ENCODE measurements at regions not wholly inside any gene's neighbourhood (a gene's known extent, or its start where the extent isn't known, plus 50 kb on each side); places are given as distances from the start of the nearest gene placed in this dataset.

DNA sequence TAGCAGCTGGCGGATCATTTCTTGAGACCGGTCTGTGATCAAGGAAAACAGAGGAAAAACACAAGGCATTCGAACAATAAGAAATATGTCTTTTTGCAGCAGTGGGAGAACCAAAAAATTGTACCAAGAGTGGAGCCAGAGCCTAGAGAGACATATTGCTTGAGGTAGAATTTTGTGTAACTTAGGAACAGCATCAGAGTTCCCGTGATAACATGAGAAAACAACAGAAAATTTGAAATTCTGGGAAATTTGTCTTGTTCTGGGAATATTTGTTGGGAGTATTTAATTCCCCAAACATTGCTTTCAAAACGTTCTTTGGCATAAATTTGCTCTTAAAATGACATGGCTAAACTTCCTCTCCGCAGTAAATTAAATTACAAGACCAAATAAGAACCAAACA, 267.5 kb downstream of the GPD2 start:
- H3K4me1 Mint-ChIP-seq (ENCODE audit: low read depth) = no peaks in the 10 kb centered on the region
- ATAC-seq = no peak
- ChIA-PET POLR2A (no interaction called here), CTCF (no interaction called here)
- H3K27ac Mint-ChIP-seq = no peak overlapping the region
- DNase-seq = no peak
- H3K4me3 Mint-ChIP-seq = no peak overlapping the region
- H3K9me3 Mint-ChIP-seq (ENCODE audit: insufficient read depth) = no peaks in the 10 kb centered on the region
- H3K36me3 Mint-ChIP-seq (ENCODE audit: low read depth) = no peaks in the 10 kb centered on the region
- H3K27me3 Mint-ChIP-seq (ENCODE audit: low read depth) = no peaks in the 10 kb centered on the region

DNA sequence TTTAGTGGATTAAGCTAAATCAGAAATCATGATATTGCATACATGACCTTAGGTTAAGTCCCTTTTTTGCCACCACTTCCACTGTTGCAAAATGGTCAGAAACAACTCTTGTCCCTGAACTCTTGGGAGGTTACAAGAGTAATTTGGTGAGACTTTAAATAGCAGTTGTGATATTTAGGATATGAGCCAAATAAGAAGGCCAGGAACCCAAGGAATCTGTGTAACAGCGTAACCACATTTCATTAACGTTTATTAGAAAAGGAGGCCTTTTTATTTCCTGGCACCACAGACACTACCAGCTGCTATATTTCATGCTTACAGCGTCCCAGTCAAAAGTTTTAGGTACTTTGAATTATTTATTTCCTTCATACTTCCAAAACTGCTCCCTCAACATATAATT, 268.0 kb downstream of the GPD2 start:
- H3K36me3 Mint-ChIP-seq (ENCODE audit: low read depth) = no peaks in the 10 kb centered on the region
- no peaks in the 10 kb centered on the region for H3K9me3 Mint-ChIP-seq (ENCODE audit: insufficient read depth)
- H3K27me3 Mint-ChIP-seq (ENCODE audit: low read depth) = no peaks in the 10 kb centered on the region
- H3K4me1 Mint-ChIP-seq (ENCODE audit: low read depth) = no peaks in the 10 kb centered on the region
- H3K4me3 Mint-ChIP-seq = no peak overlapping the region
- ChIA-PET CTCF (no interaction called here), POLR2A (no interaction called here)
- DNase-seq = no peak
- no peak overlapping the region for H3K27ac Mint-ChIP-seq
- no peak for ATAC-seq

GRCh38 chr2:156704617-156705016, 268.4 kb downstream of the GPD2 start:
- Mint-ChIP-seq H3K36me3 (ENCODE audit: low read depth) (no peaks in the 10 kb centered on the region), H3K27ac (no peak overlapping the region), H3K4me1 (ENCODE audit: low read depth) (no peaks in the 10 kb centered on the region), H3K9me3 (ENCODE audit: insufficient read depth) (no peaks in the 10 kb centered on the region), H3K27me3 (ENCODE audit: low read depth) (no peaks in the 10 kb centered on the region), H3K4me3 (no peak overlapping the region)
- DNase-seq (no peak), ATAC-seq (no peak)
- CTCF ChIA-PET = no interaction called here
- POLR2A ChIA-PET = no interaction called here

DNA sequence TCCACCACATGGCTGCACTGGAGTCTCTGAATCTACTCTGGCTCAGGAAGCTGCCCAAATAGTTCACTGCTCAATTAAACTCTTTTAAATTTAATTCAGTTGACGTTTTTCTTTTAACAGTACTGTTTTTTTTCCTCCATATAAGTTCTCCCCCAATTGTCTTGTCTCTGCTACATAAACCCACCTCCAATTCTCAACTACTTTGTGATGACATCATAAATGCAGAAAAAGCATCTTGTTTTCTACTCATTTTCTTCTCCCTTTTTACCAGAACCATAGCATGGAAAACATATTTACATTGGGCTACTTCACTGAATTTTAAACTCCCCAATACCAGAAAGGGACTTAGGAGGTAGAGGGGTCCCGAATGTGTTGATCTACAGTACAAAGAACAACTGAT, 270.4 kb downstream of the GPD2 start:
- CTCF ChIA-PET = no interaction called here
- Mint-ChIP-seq H3K4me1 (ENCODE audit: low read depth) (no peaks in the 10 kb centered on the region), H3K27ac (no peak overlapping the region), H3K27me3 (ENCODE audit: low read depth) (no peaks in the 10 kb centered on the region), H3K9me3 (ENCODE audit: insufficient read depth) (no peaks in the 10 kb centered on the region), H3K4me3 (no peak overlapping the region), H3K36me3 (ENCODE audit: low read depth) (no peaks in the 10 kb centered on the region)
- POLR2A ChIA-PET = no interaction called here
- ATAC-seq (no peak), DNase-seq (no peak)

- Mint-ChIP-seq H3K4me1 (ENCODE audit: low read depth) (no peaks in the 10 kb centered on the region), H3K36me3 (ENCODE audit: low read depth) (no peaks in the 10 kb centered on the region), H3K27ac (no peak overlapping the region), H3K27me3 (ENCODE audit: low read depth) (no peaks in the 10 kb centered on the region), H3K9me3 (ENCODE audit: insufficient read depth) (no peaks in the 10 kb centered on the region), H3K4me3 (no peak overlapping the region)
- no peak for DNase-seq
- ChIA-PET POLR2A (no interaction called here), CTCF (no interaction called here)
- ATAC-seq = no peak
Measured at GRCh38 chr2:156708051-156708450, 271.9 kb downstream of the GPD2 start.

DNA sequence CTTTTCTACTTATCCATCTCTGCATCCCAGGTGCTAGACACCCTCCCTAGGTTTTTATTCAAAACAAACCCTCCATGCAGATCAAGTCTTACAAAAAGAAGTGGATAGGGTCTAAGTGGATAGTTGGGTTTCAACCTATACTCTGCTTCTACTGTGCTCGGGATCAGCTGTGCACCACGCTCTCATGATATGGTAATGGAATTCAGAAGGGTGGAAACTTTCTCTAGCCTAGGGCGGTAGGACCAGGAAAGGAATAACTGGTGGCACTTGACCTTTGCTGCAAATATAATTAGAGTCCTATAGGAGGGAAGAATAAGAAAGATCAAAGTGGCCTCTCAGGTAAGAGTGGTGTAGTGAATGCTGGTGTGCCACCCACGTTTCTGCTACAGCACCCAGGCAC, 272.9 kb downstream of the GPD2 start:
- no peaks in the 10 kb centered on the region for H3K36me3 Mint-ChIP-seq (ENCODE audit: low read depth)
- no peaks in the 10 kb centered on the region for H3K9me3 Mint-ChIP-seq (ENCODE audit: insufficient read depth)
- H3K27ac Mint-ChIP-seq = no peak overlapping the region
- no peaks in the 10 kb centered on the region for H3K4me1 Mint-ChIP-seq (ENCODE audit: low read depth)
- DNase-seq = no peak
- no peak for ATAC-seq
- CTCF ChIA-PET = no interaction called here
- no peaks in the 10 kb centered on the region for H3K27me3 Mint-ChIP-seq (ENCODE audit: low read depth)
- POLR2A ChIA-PET = no interaction called here
- no peak overlapping the region for H3K4me3 Mint-ChIP-seq

GRCh38 chr2:156719036-156719435, 282.9 kb downstream of the GPD2 start:
- Mint-ChIP-seq H3K36me3 (ENCODE audit: low read depth) (no peaks in the 10 kb centered on the region), H3K27me3 (ENCODE audit: low read depth) (no peaks in the 10 kb centered on the region), H3K9me3 (ENCODE audit: insufficient read depth) (no peaks in the 10 kb centered on the region), H3K4me1 (ENCODE audit: low read depth) (no peaks in the 10 kb centered on the region), H3K27ac (no peak overlapping the region), H3K4me3 (no peak overlapping the region)
- DNase-seq (no peak), ATAC-seq (no peak)
- CTCF ChIA-PET = no interaction called here
- POLR2A ChIA-PET = no interaction called here

- DNase-seq (no peak), ATAC-seq (no peak)
- Mint-ChIP-seq H3K27ac (no peak overlapping the region), H3K4me3 (no peak overlapping the region), H3K36me3 (ENCODE audit: low read depth) (no peaks in the 10 kb centered on the region), H3K4me1 (ENCODE audit: low read depth) (no peaks in the 10 kb centered on the region), H3K9me3 (ENCODE audit: insufficient read depth) (no peaks in the 10 kb centered on the region), H3K27me3 (ENCODE audit: low read depth) (no peaks in the 10 kb centered on the region)
- ChIA-PET POLR2A (no interaction called here), CTCF (no interaction called here)
Measured at GRCh38 chr2:156727867-156728266, 291.7 kb downstream of the GPD2 start.

- Mint-ChIP-seq H3K36me3 (ENCODE audit: low read depth) (no peaks in the 10 kb centered on the region), H3K4me3 (no peak overlapping the region), H3K9me3 (ENCODE audit: insufficient read depth) (no peaks in the 10 kb centered on the region), H3K27ac (no peak overlapping the region), H3K4me1 (ENCODE audit: low read depth) (no peaks in the 10 kb centered on the region), H3K27me3 (ENCODE audit: low read depth) (no peaks in the 10 kb centered on the region)
- no peak for DNase-seq
- no peak for ATAC-seq
- ChIA-PET CTCF (no interaction called here), POLR2A (no interaction called here)
Measured at GRCh38 chr2:156728328-156728727, 292.1 kb downstream of the GPD2 start.

DNA sequence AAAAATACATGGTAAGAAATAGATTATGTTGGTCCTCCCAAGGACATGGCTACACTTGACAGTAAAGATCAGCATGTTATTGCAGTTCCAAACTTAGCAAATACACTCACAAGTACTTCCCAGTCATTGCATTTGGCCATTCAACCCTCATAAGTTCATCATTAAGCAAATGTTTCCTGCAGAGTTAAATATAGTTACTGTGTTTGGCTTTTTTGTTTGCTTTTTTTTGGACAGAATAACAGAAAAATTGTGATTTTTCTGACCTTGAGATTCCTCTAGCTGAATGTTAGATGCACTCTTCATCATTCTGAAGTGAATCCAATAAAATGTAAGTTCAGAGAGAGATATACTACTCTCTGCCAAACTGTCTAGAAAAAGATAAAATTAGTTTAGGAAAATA, 295.3 kb downstream of the GPD2 start:
- DNase-seq (no peak), ATAC-seq (no peak)
- Mint-ChIP-seq H3K36me3 (ENCODE audit: low read depth) (no peaks in the 10 kb centered on the region), H3K4me3 (no peak overlapping the region), H3K9me3 (ENCODE audit: insufficient read depth) (no peaks in the 10 kb centered on the region), H3K27ac (no peak overlapping the region), H3K4me1 (ENCODE audit: low read depth) (no peaks in the 10 kb centered on the region), H3K27me3 (ENCODE audit: low read depth) (no peaks in the 10 kb centered on the region)
- ChIA-PET CTCF (no interaction called here), POLR2A (no interaction called here)

DNA sequence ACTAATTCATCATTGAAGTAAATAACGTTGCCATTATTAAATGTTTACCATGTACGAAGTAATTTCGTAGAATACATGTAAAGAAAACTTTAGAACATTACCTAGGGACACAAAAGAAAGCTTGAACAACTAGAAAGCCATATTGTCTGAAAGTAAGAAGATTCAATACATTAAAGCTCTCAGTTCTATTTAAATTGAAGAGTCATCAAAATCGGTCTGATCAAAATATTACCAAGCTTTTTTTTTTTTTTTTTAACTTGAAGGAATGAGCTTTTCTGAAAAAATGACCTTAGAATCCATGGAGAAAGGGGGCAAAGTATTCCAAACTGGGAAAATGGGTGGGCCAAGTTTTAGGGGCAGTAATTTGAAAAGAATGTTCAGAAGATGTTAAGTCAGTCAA, 300.8 kb downstream of the GPD2 start:
- H3K4me3 Mint-ChIP-seq = no peak overlapping the region
- ATAC-seq = no peak
- no peaks in the 10 kb centered on the region for H3K36me3 Mint-ChIP-seq (ENCODE audit: low read depth)
- H3K4me1 Mint-ChIP-seq (ENCODE audit: low read depth) = no peaks in the 10 kb centered on the region
- H3K9me3 Mint-ChIP-seq (ENCODE audit: insufficient read depth) = no peaks in the 10 kb centered on the region
- H3K27me3 Mint-ChIP-seq (ENCODE audit: low read depth) = no peaks in the 10 kb centered on the region
- no peak for DNase-seq
- ChIA-PET POLR2A (no interaction called here), CTCF (no interaction called here)
- H3K27ac Mint-ChIP-seq = no peak overlapping the region

DNA sequence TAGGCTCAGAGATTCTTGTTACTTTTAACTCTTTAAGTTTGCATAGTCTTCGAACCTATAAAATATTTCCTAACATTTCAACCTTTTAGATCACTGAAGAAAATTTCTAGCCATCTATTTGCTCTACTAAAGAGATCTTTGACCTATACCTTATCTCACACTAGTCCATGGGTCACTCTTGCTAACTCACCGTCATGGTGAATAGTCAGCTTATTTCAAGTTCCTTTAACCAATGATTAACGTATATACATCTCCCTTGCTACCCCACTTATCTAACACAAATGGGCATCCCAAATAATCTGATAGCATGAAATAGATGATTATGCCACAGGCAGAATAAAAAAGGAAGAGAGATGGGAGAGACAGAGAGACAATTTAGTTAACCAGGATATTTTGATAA, 303.1 kb downstream of the GPD2 start:
- ATAC-seq (no peak), DNase-seq (no peak)
- H3K4me3 Mint-ChIP-seq = no peak overlapping the region
- no peaks in the 10 kb centered on the region for H3K27me3 Mint-ChIP-seq (ENCODE audit: low read depth)
- H3K9me3 Mint-ChIP-seq (ENCODE audit: insufficient read depth) = no peaks in the 10 kb centered on the region
- no peak overlapping the region for H3K27ac Mint-ChIP-seq
- H3K36me3 Mint-ChIP-seq (ENCODE audit: low read depth) = no peaks in the 10 kb centered on the region
- ChIA-PET POLR2A (no interaction called here), CTCF (no interaction called here)
- H3K4me1 Mint-ChIP-seq (ENCODE audit: low read depth) = no peaks in the 10 kb centered on the region

- Mint-ChIP-seq H3K36me3 (ENCODE audit: low read depth) (no peaks in the 10 kb centered on the region), H3K27me3 (ENCODE audit: low read depth) (no peaks in the 10 kb centered on the region), H3K4me1 (ENCODE audit: low read depth) (no peaks in the 10 kb centered on the region), H3K4me3 (no peak overlapping the region), H3K27ac (no peak overlapping the region), H3K9me3 (ENCODE audit: insufficient read depth) (no peaks in the 10 kb centered on the region)
- ChIA-PET CTCF (no interaction called here), POLR2A (no interaction called here)
- DNase-seq (no peak), ATAC-seq (no peak)
Measured at GRCh38 chr2:156745619-156746018, 309.4 kb downstream of the GPD2 start.

GRCh38 chr2:156748221-156748620, 312.0 kb downstream of the GPD2 start:
- H3K9me3 Mint-ChIP-seq (ENCODE audit: insufficient read depth) = no peaks in the 10 kb centered on the region
- no peaks in the 10 kb centered on the region for H3K4me1 Mint-ChIP-seq (ENCODE audit: low read depth)
- DNase-seq (no peak), ATAC-seq (no peak)
- H3K27me3 Mint-ChIP-seq (ENCODE audit: low read depth) = no peaks in the 10 kb centered on the region
- H3K4me3 Mint-ChIP-seq = no peak overlapping the region
- no peaks in the 10 kb centered on the region for H3K36me3 Mint-ChIP-seq (ENCODE audit: low read depth)
- POLR2A ChIA-PET = no interaction called here
- H3K27ac Mint-ChIP-seq = no peak overlapping the region
- CTCF ChIA-PET = no interaction called here
